ENCODE measurements at regions not wholly inside any gene's neighbourhood (a gene's known extent, or its start where the extent isn't known, plus 50 kb on each side); places are given as distances from the start of the nearest gene placed in this dataset.

DNA sequence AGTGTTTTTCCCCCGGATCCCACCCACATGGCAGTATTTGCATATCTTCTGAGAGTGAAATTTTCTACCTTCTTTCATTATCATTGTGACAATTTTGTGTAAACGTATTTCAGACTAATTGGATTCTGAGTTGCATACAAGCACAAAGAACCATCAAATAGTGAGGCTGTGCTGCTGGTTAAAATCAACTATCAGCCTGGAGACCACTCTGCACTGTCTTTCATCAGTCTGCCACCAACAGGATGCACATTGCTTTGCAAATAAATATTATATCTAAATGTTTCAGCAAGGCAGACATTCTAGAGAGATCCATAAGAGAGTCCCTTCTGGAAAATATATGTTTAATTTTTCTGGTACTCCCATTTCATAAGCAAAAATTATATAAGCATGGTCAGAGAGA lies 851.8 kb downstream of the XPNPEP1 start:
- intact Hi-C loops (cut with DNase I; ENCODE audit: low total_unique reads) = no loop called here
- H3K36me3 ChIP-seq = no peaks in the 10 kb centered on the region
- no peaks in the 10 kb centered on the region for H3K4me1 ChIP-seq
- H3K9me3 ChIP-seq = peaks cover 0 to 4% (median 0%) of the 10 kb centered on the region in 8 donors
- WGBS, 5 donors = 37 to 53% (median 50%) methylated on average over 2 of the region's 2 CpGs
- no peak overlapping the region for H3K4me3 ChIP-seq
- DNase-seq = no peak
- no peak overlapping the region for H3K27ac ChIP-seq
- H3K27me3 ChIP-seq (replicated peaks in 1 of 7) = no peaks in the 10 kb centered on the region
- no peak for TF ChIP-seq POLR2AphosphoS5 (IDR thresholded peaks at IDR 0.05)
- TF ChIP-seq, protein P1, sequence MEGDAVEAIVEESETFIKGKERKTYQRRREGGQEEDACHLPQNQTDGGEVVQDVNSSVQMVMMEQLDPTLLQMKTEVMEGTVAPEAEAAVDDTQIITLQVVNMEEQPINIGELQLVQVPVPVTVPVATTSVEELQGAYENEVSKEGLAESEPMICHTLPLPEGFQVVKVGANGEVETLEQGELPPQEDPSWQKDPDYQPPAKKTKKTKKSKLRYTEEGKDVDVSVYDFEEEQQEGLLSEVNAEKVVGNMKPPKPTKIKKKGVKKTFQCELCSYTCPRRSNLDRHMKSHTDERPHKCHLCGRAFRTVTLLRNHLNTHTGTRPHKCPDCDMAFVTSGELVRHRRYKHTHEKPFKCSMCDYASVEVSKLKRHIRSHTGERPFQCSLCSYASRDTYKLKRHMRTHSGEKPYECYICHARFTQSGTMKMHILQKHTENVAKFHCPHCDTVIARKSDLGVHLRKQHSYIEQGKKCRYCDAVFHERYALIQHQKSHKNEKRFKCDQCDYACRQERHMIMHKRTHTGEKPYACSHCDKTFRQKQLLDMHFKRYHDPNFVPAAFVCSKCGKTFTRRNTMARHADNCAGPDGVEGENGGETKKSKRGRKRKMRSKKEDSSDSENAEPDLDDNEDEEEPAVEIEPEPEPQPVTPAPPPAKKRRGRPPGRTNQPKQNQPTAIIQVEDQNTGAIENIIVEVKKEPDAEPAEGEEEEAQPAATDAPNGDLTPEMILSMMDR (IDR thresholded peaks at IDR 0.05 in 8 of 11, conservative IDR thresholded peaks at IDR 0.05 in 3 of 11) = no peak
- no peak for TF ChIP-seq POLR2A (IDR thresholded peaks at IDR 0.05)

DNA sequence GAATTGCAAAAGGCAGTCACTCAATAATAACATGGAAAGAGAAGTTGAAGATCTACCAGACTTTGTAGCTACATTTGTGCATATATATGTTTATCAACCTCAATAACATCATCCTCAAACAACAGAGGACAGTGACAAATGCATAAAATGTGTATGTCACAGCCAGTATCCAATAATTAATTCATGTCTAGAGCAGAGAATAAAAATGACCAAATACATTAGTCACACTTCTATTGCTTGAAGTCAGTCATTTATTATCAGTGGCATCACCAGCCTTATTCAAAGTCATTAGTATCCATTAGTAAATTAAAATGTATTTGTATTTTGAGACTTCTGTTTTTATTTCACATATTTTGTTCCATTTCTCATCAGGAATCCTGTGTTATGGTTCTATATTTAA lies 852.8 kb downstream of the XPNPEP1 start:
- Histone ChIP-seq H3K9me3 (peaks cover 0 to 4% (median 0%) of the 10 kb centered on the region in 8 donors), H3K36me3 (no peaks in the 10 kb centered on the region), H3K4me1 (no peaks in the 10 kb centered on the region), H3K27me3 (replicated peaks in 1 of 7) (no peaks in the 10 kb centered on the region), H3K4me3 (no peak overlapping the region), H3K27ac (no peak overlapping the region)
- intact Hi-C loops (cut with DNase I; ENCODE audit: low total_unique reads) = no loop called here
- no peak for TF ChIP-seq POLR2AphosphoS5 (IDR thresholded peaks at IDR 0.05)
- TF ChIP-seq POLR2A (IDR thresholded peaks at IDR 0.05) = no peak
- TF ChIP-seq, protein P1 (IDR thresholded peaks at IDR 0.05 in 8 of 11, conservative IDR thresholded peaks at IDR 0.05 in 3 of 11) = no peak
- no peak for DNase-seq

DNA sequence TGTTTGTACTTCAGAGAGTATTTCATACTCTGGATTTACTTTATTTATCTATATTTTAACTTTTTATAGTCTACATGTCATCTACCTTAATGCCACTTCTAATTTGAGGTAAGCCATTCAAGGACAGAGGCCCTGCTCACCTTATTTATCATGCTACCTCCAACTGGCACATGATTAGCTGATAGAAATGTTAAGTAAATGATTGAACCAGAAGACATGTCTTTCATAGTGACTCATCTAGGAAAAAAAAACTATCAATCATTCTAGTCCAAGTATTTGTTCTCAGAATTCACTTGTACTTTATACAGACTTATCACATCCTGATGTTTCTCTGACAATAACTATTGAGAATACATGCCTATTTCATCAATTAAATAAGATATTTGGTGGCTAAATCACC lies 856.3 kb downstream of the XPNPEP1 start:
- peaks cover 0 to 12% (median 2%) of the 10 kb centered on the region in 8 donors for H3K9me3 ChIP-seq
- no peak for TF ChIP-seq POLR2AphosphoS5 (IDR thresholded peaks at IDR 0.05)
- no peak for TF ChIP-seq POLR2A (IDR thresholded peaks at IDR 0.05)
- TF ChIP-seq, protein P1 (IDR thresholded peaks at IDR 0.05 in 8 of 11, conservative IDR thresholded peaks at IDR 0.05 in 3 of 11) = no peak
- intact Hi-C loops (cut with DNase I; ENCODE audit: low total_unique reads) = no loop called here
- H3K4me1 ChIP-seq = no peaks in the 10 kb centered on the region
- no peak for DNase-seq
- H3K27ac ChIP-seq = no peak overlapping the region
- no peaks in the 10 kb centered on the region for H3K27me3 ChIP-seq (replicated peaks in 1 of 7)
- H3K36me3 ChIP-seq = no peaks in the 10 kb centered on the region
- no peak overlapping the region for H3K4me3 ChIP-seq

DNA sequence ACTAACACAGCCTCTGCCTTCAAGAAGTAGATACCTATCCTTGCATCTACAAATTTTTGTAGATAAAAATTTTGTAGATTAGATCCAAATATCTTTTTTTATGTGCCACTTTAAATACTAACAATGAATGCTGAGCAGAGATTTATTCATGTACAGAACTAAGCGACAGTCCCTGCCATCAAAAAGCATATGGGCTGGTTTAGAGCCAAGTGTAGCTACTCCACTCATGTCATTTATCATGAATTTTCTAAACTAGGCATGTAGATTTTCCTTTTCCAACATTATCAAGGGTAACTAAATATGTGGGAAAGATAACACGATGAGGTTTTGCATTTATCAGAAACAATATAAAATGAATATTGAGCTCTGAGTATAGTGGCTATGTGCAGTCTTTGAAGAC lies 857.5 kb downstream of the XPNPEP1 start:
- DNase-seq = no peak
- TF ChIP-seq, protein P1 (IDR thresholded peaks at IDR 0.05 in 8 of 11, conservative IDR thresholded peaks at IDR 0.05 in 3 of 11) = no peak
- TF ChIP-seq POLR2AphosphoS5 (IDR thresholded peaks at IDR 0.05) (no peak), POLR2A (IDR thresholded peaks at IDR 0.05) (no peak)
- Histone ChIP-seq H3K9me3 (peaks cover 0 to 20% (median 5%) of the 10 kb centered on the region in 8 donors), H3K27me3 (replicated peaks in 1 of 7) (no peaks in the 10 kb centered on the region), H3K36me3 (no peaks in the 10 kb centered on the region), H3K27ac (no peak overlapping the region), H3K4me1 (no peaks in the 10 kb centered on the region), H3K4me3 (no peak overlapping the region)
- intact Hi-C loops (cut with DNase I; ENCODE audit: low total_unique reads) = no loop called here
- 69 to 84% (median 81%) methylated on average over 2 of the region's 2 CpGs for WGBS, 5 donors

All from spleen (tissue), 11 donors.